ENCODE measurements at regions not wholly inside any gene's neighbourhood (a gene's known extent, or its start where the extent isn't known, plus 50 kb on each side); places are given as distances from the start of the nearest gene placed in this dataset.
"Not testable (repeated sequence)": the region's sequence is repeated elsewhere in the genome, so short reads cannot be mapped to it uniquely, and the experiment has no call there.

- H3K4me3 ChIP-seq (ENCODE audit: low read length): no peak overlapping the region
- no peak for DNase-seq (ENCODE audit: low read depth)
Observed at GRCh38 chr11:19625438-19625837, 87.2 kb upstream of the NAV2 start.

GRCh38 chr11:19617696-19618523 is 94.7 kb upstream of the NAV2 start:
- H3K9me3 ChIP-seq (ENCODE audit: control insufficient read depth, low read length): no peaks in the 10 kb centered on the region
- H3K36me3 ChIP-seq (ENCODE audit: control insufficient read depth, insufficient read depth, low read length, severe bottlenecking): no peaks in the 10 kb centered on the region
- H3K4me3 ChIP-seq (ENCODE audit: low read length): no peak overlapping the region
- H3K4me1 ChIP-seq (ENCODE audit: control insufficient read depth, insufficient read depth, low read length): peaks cover 10% of the 10 kb centered on the region
- DNase-seq (ENCODE audit: low read depth): no peak
- H3K9ac ChIP-seq (ENCODE audit: low read length): no peak overlapping the region
- H3K27me3 ChIP-seq (replicated peaks; ENCODE audit: control insufficient read depth, insufficient read depth, low read length): no peaks in the 10 kb centered on the region

More at GRCh38 chr11:19625438-19625837, 87.2 kb upstream of the NAV2 start:
- Histone ChIP-seq H3K27me3 (replicated peaks; ENCODE audit: control insufficient read depth, insufficient read depth, low read length) (no peaks in the 10 kb centered on the region), H3K36me3 (ENCODE audit: control insufficient read depth, insufficient read depth, low read length, severe bottlenecking) (no peaks in the 10 kb centered on the region), H3K4me1 (ENCODE audit: control insufficient read depth, insufficient read depth, low read length) (peaks cover 31% of the 10 kb centered on the region), H3K9ac (ENCODE audit: low read length) (no peak overlapping the region), H3K9me3 (ENCODE audit: control insufficient read depth, low read length) (peaks cover 3% of the 10 kb centered on the region)

GRCh38 chr11:19615341-19616183 is 97.1 kb upstream of the NAV2 start:
- Histone ChIP-seq H3K4me3 (ENCODE audit: low read length) (no peak overlapping the region), H3K4me1 (ENCODE audit: control insufficient read depth, insufficient read depth, low read length) (peaks cover 10% of the 10 kb centered on the region), H3K9me3 (ENCODE audit: control insufficient read depth, low read length) (no peaks in the 10 kb centered on the region), H3K9ac (ENCODE audit: low read length) (no peak overlapping the region), H3K36me3 (ENCODE audit: control insufficient read depth, insufficient read depth, low read length, severe bottlenecking) (no peaks in the 10 kb centered on the region), H3K27me3 (replicated peaks; ENCODE audit: control insufficient read depth, insufficient read depth, low read length) (no peaks in the 10 kb centered on the region)
- no peak for DNase-seq (ENCODE audit: low read depth)

GRCh38 chr11:19614370-19614940 is 98.2 kb upstream of the NAV2 start:
- Histone ChIP-seq H3K9ac (ENCODE audit: low read length) (no peak overlapping the region), H3K4me1 (ENCODE audit: control insufficient read depth, insufficient read depth, low read length) (peaks cover 10% of the 10 kb centered on the region), H3K36me3 (ENCODE audit: control insufficient read depth, insufficient read depth, low read length, severe bottlenecking) (no peaks in the 10 kb centered on the region), H3K4me3 (ENCODE audit: low read length) (no peak overlapping the region), H3K27me3 (replicated peaks; ENCODE audit: control insufficient read depth, insufficient read depth, low read length) (no peaks in the 10 kb centered on the region), H3K9me3 (ENCODE audit: control insufficient read depth, low read length) (no peaks in the 10 kb centered on the region)
- no peak for DNase-seq (ENCODE audit: low read depth)

GRCh38 chr11:19612025-19612424 is 100.6 kb upstream of the NAV2 start:
- H3K36me3 ChIP-seq (ENCODE audit: control insufficient read depth, insufficient read depth, low read length, severe bottlenecking); H3K9ac ChIP-seq (ENCODE audit: low read length); H3K4me3 ChIP-seq (ENCODE audit: low read length); DNase-seq (ENCODE audit: low read depth); H3K9me3 ChIP-seq (ENCODE audit: control insufficient read depth, low read length); H3K27me3 ChIP-seq (replicated peaks; ENCODE audit: control insufficient read depth, insufficient read depth, low read length): not testable (repeated sequence)
- peaks cover 25% of the 10 kb centered on the region for H3K4me1 ChIP-seq (ENCODE audit: control insufficient read depth, insufficient read depth, low read length)

- Histone ChIP-seq H3K36me3 (ENCODE audit: control insufficient read depth, insufficient read depth, low read length, severe bottlenecking) (no peaks in the 10 kb centered on the region), H3K9me3 (ENCODE audit: control insufficient read depth, low read length) (no peaks in the 10 kb centered on the region), H3K4me1 (ENCODE audit: control insufficient read depth, insufficient read depth, low read length) (peaks cover 41% of the 10 kb centered on the region), H3K27me3 (replicated peaks; ENCODE audit: control insufficient read depth, insufficient read depth, low read length) (no peaks in the 10 kb centered on the region), H3K9ac (ENCODE audit: low read length) (no peak overlapping the region), H3K4me3 (ENCODE audit: low read length) (no peak overlapping the region)
- DNase-seq (ENCODE audit: low read depth): peak; percentile 64
Observed at GRCh38 chr11:19607656-19608360, 104.8 kb upstream of the NAV2 start.

- Histone ChIP-seq H3K27me3 (replicated peaks; ENCODE audit: control insufficient read depth, insufficient read depth, low read length) (no peaks in the 10 kb centered on the region), H3K4me3 (ENCODE audit: low read length) (no peak overlapping the region), H3K9ac (ENCODE audit: low read length) (peak overlapping the region; percentile 58), H3K36me3 (ENCODE audit: control insufficient read depth, insufficient read depth, low read length, severe bottlenecking) (no peaks in the 10 kb centered on the region), H3K9me3 (ENCODE audit: control insufficient read depth, low read length) (no peaks in the 10 kb centered on the region), H3K4me1 (ENCODE audit: control insufficient read depth, insufficient read depth, low read length) (peaks cover 45% of the 10 kb centered on the region)
- no peak for DNase-seq (ENCODE audit: low read depth)
Observed at GRCh38 chr11:19606856-19607655, 105.6 kb upstream of the NAV2 start.

GRCh38 chr11:19605520-19606371 is 106.9 kb upstream of the NAV2 start:
- Histone ChIP-seq H3K36me3 (ENCODE audit: control insufficient read depth, insufficient read depth, low read length, severe bottlenecking) (no peaks in the 10 kb centered on the region), H3K4me3 (ENCODE audit: low read length) (peak overlapping the region; percentile 20), H3K9ac (ENCODE audit: low read length) (peak overlapping the region; percentile 58), H3K27me3 (replicated peaks; ENCODE audit: control insufficient read depth, insufficient read depth, low read length) (no peaks in the 10 kb centered on the region), H3K9me3 (ENCODE audit: control insufficient read depth, low read length) (no peaks in the 10 kb centered on the region), H3K4me1 (ENCODE audit: control insufficient read depth, insufficient read depth, low read length) (peaks cover 45% of the 10 kb centered on the region)
- DNase-seq (ENCODE audit: low read depth): peak; percentile 82

- H3K9me3 ChIP-seq (ENCODE audit: control insufficient read depth, low read length): no peaks in the 10 kb centered on the region
- H3K9ac ChIP-seq (ENCODE audit: low read length): peak overlapping the region; percentile 58
- no peak overlapping the region for H3K4me3 ChIP-seq (ENCODE audit: low read length)
- H3K36me3 ChIP-seq (ENCODE audit: control insufficient read depth, insufficient read depth, low read length, severe bottlenecking): no peaks in the 10 kb centered on the region
- DNase-seq (ENCODE audit: low read depth): peak; percentile 23
- H3K27me3 ChIP-seq (replicated peaks; ENCODE audit: control insufficient read depth, insufficient read depth, low read length): no peaks in the 10 kb centered on the region
- H3K4me1 ChIP-seq (ENCODE audit: control insufficient read depth, insufficient read depth, low read length): peaks cover 45% of the 10 kb centered on the region
Observed at GRCh38 chr11:19604679-19605375, 107.8 kb upstream of the NAV2 start.
